ENCODE measurements at regions not wholly inside any gene's neighbourhood (a gene's known extent, or its start where the extent isn't known, plus 50 kb on each side); places are given as distances from the start of the nearest gene placed in this dataset.

GRCh38 chr18:37684590-37684989 is 119.0 kb upstream of the CELF4 start:
- H3K4me3 Mint-ChIP-seq = no peak overlapping the region
- ATAC-seq (replicated peaks) (no peak), DNase-seq (no peak)
- H3K27me3 Mint-ChIP-seq = no peaks in the 10 kb centered on the region
- H3K27ac Mint-ChIP-seq = no peak overlapping the region
- H3K4me1 Mint-ChIP-seq (ENCODE audit: low read depth in 2 of 2) = no peaks in the 10 kb centered on the region
- no peaks in the 10 kb centered on the region for H3K36me3 Mint-ChIP-seq (ENCODE audit: insufficient read depth)
- H3K9me3 Mint-ChIP-seq = peaks cover 14 to 33% of the 10 kb centered on the region in 2 donors

GRCh38 chr18:37684183-37684582 is 118.6 kb upstream of the CELF4 start:
- Mint-ChIP-seq H3K36me3 (ENCODE audit: insufficient read depth) (no peaks in the 10 kb centered on the region), H3K27ac (no peak overlapping the region), H3K4me3 (no peak overlapping the region), H3K27me3 (no peaks in the 10 kb centered on the region), H3K9me3 (peaks cover 14 to 32% of the 10 kb centered on the region in 2 donors), H3K4me1 (ENCODE audit: low read depth in 2 of 2) (no peaks in the 10 kb centered on the region)
- ATAC-seq (replicated peaks) (no peak), DNase-seq (no peak)

- H3K4me1 Mint-ChIP-seq (ENCODE audit: low read depth in 2 of 2) = no peaks in the 10 kb centered on the region
- H3K4me3 Mint-ChIP-seq = no peak overlapping the region
- no peak overlapping the region for H3K27ac Mint-ChIP-seq
- DNase-seq (no peak), ATAC-seq (replicated peaks) (no peak)
- H3K36me3 Mint-ChIP-seq (ENCODE audit: insufficient read depth) = no peaks in the 10 kb centered on the region
- peaks cover 12 to 17% of the 10 kb centered on the region in 2 donors for H3K9me3 Mint-ChIP-seq
- no peaks in the 10 kb centered on the region for H3K27me3 Mint-ChIP-seq
These were observed 115.3 kb upstream of the CELF4 start for GRCh38 chr18:37680911-37681310.

GRCh38 chr18:37676276-37676675 is 110.7 kb upstream of the CELF4 start:
- Mint-ChIP-seq H3K27ac (no peak overlapping the region), H3K4me1 (ENCODE audit: low read depth in 2 of 2) (no peaks in the 10 kb centered on the region), H3K4me3 (no peak overlapping the region), H3K36me3 (ENCODE audit: insufficient read depth) (no peaks in the 10 kb centered on the region), H3K27me3 (no peaks in the 10 kb centered on the region), H3K9me3 (peaks cover 0 to 4% of the 10 kb centered on the region in 2 donors)
- ATAC-seq (replicated peaks) = no peak
- no peak for DNase-seq

- DNase-seq (no peak), ATAC-seq (replicated peaks) (no peak)
- H3K4me1 Mint-ChIP-seq (ENCODE audit: low read depth in 2 of 2) = no peaks in the 10 kb centered on the region
- H3K27ac Mint-ChIP-seq = no peak overlapping the region
- peaks cover 0 to 5% of the 10 kb centered on the region in 2 donors for H3K9me3 Mint-ChIP-seq
- H3K27me3 Mint-ChIP-seq = no peaks in the 10 kb centered on the region
- H3K4me3 Mint-ChIP-seq = no peak overlapping the region
- H3K36me3 Mint-ChIP-seq (ENCODE audit: insufficient read depth) = no peaks in the 10 kb centered on the region
These were observed 110.1 kb upstream of the CELF4 start for GRCh38 chr18:37675699-37676098.

- no peaks in the 10 kb centered on the region for H3K36me3 Mint-ChIP-seq (ENCODE audit: insufficient read depth)
- no peak overlapping the region for H3K27ac Mint-ChIP-seq
- peaks cover 2 to 7% of the 10 kb centered on the region in 2 donors for H3K9me3 Mint-ChIP-seq
- DNase-seq (no peak), ATAC-seq (replicated peaks) (no peak)
- no peak overlapping the region for H3K4me3 Mint-ChIP-seq
- H3K27me3 Mint-ChIP-seq = no peaks in the 10 kb centered on the region
- H3K4me1 Mint-ChIP-seq (ENCODE audit: low read depth in 2 of 2) = no peaks in the 10 kb centered on the region
These were observed 109.0 kb upstream of the CELF4 start for GRCh38 chr18:37674570-37674969.

GRCh38 chr18:37673671-37674070 is 108.1 kb upstream of the CELF4 start:
- Mint-ChIP-seq H3K27me3 (no peaks in the 10 kb centered on the region), H3K36me3 (ENCODE audit: insufficient read depth) (no peaks in the 10 kb centered on the region), H3K27ac (no peak overlapping the region), H3K4me1 (ENCODE audit: low read depth in 2 of 2) (no peaks in the 10 kb centered on the region), H3K4me3 (no peak overlapping the region), H3K9me3 (peaks cover 7 to 8% of the 10 kb centered on the region in 2 donors)
- no peak for ATAC-seq (replicated peaks)
- no peak for DNase-seq

- Mint-ChIP-seq H3K4me3 (no peak overlapping the region), H3K27me3 (no peaks in the 10 kb centered on the region), H3K27ac (no peak overlapping the region), H3K36me3 (ENCODE audit: insufficient read depth) (no peaks in the 10 kb centered on the region), H3K4me1 (ENCODE audit: low read depth in 2 of 2) (no peaks in the 10 kb centered on the region), H3K9me3 (peaks cover 7 to 8% of the 10 kb centered on the region in 2 donors)
- DNase-seq (no peak), ATAC-seq (replicated peaks) (no peak)
These were observed 107.5 kb upstream of the CELF4 start for GRCh38 chr18:37672932-37673595.

GRCh38 chr18:37672001-37672400 is 106.4 kb upstream of the CELF4 start:
- H3K4me3 Mint-ChIP-seq = no peak overlapping the region
- DNase-seq (no peak), ATAC-seq (replicated peaks) (no peak)
- peaks cover 5 to 8% of the 10 kb centered on the region in 2 donors for H3K9me3 Mint-ChIP-seq
- H3K4me1 Mint-ChIP-seq (ENCODE audit: low read depth in 2 of 2) = no peaks in the 10 kb centered on the region
- no peak overlapping the region for H3K27ac Mint-ChIP-seq
- no peaks in the 10 kb centered on the region for H3K27me3 Mint-ChIP-seq
- H3K36me3 Mint-ChIP-seq (ENCODE audit: insufficient read depth) = no peaks in the 10 kb centered on the region

GRCh38 chr18:37671530-37671929 is 105.9 kb upstream of the CELF4 start:
- Mint-ChIP-seq H3K27ac (no peak overlapping the region), H3K4me3 (no peak overlapping the region), H3K9me3 (peaks cover 5 to 8% of the 10 kb centered on the region in 2 donors), H3K4me1 (ENCODE audit: low read depth in 2 of 2) (no peaks in the 10 kb centered on the region), H3K27me3 (no peaks in the 10 kb centered on the region), H3K36me3 (ENCODE audit: insufficient read depth) (no peaks in the 10 kb centered on the region)
- no peak for DNase-seq
- ATAC-seq (replicated peaks) = no peak

- no peaks in the 10 kb centered on the region for H3K36me3 Mint-ChIP-seq (ENCODE audit: insufficient read depth)
- ATAC-seq (replicated peaks) (no peak), DNase-seq (no peak)
- H3K4me1 Mint-ChIP-seq (ENCODE audit: low read depth in 2 of 2) = no peaks in the 10 kb centered on the region
- no peak overlapping the region for H3K27ac Mint-ChIP-seq
- no peaks in the 10 kb centered on the region for H3K27me3 Mint-ChIP-seq
- no peak overlapping the region for H3K4me3 Mint-ChIP-seq
- H3K9me3 Mint-ChIP-seq = peaks cover 5 to 8% of the 10 kb centered on the region in 2 donors
These were observed 105.5 kb upstream of the CELF4 start for GRCh38 chr18:37671119-37671518.

GRCh38 chr18:37669991-37670534 is 104.5 kb upstream of the CELF4 start:
- no peaks in the 10 kb centered on the region for H3K27me3 Mint-ChIP-seq
- DNase-seq (no peak), ATAC-seq (replicated peaks) (no peak)
- H3K36me3 Mint-ChIP-seq (ENCODE audit: insufficient read depth) = no peaks in the 10 kb centered on the region
- peaks cover 5 to 8% of the 10 kb centered on the region in 2 donors for H3K9me3 Mint-ChIP-seq
- H3K27ac Mint-ChIP-seq = no peak overlapping the region
- H3K4me1 Mint-ChIP-seq (ENCODE audit: low read depth in 2 of 2) = no peaks in the 10 kb centered on the region
- H3K4me3 Mint-ChIP-seq = no peak overlapping the region

- ATAC-seq (replicated peaks) = no peak
These were observed 103.6 kb upstream of the CELF4 start for GRCh38 chr18:37668971-37669747.

GRCh38 chr18:37667836-37668235 is 102.2 kb upstream of the CELF4 start:
- no peaks in the 10 kb centered on the region for H3K36me3 Mint-ChIP-seq (ENCODE audit: insufficient read depth)
- H3K4me3 Mint-ChIP-seq = no peak overlapping the region
- H3K27ac Mint-ChIP-seq = no peak overlapping the region
- H3K27me3 Mint-ChIP-seq = no peaks in the 10 kb centered on the region
- ATAC-seq (replicated peaks) (no peak), DNase-seq (no peak)
- H3K9me3 Mint-ChIP-seq = peaks cover 3 to 18% of the 10 kb centered on the region in 2 donors
- no peaks in the 10 kb centered on the region for H3K4me1 Mint-ChIP-seq (ENCODE audit: low read depth in 2 of 2)

More at GRCh38 chr18:37668971-37669747, 103.6 kb upstream of the CELF4 start:
- no peaks in the 10 kb centered on the region for H3K27me3 Mint-ChIP-seq
- no peaks in the 10 kb centered on the region for H3K36me3 Mint-ChIP-seq (ENCODE audit: insufficient read depth)
- no peaks in the 10 kb centered on the region for H3K4me1 Mint-ChIP-seq (ENCODE audit: low read depth in 2 of 2)
- no peak overlapping the region for H3K4me3 Mint-ChIP-seq
- no peak for DNase-seq
- no peak overlapping the region for H3K27ac Mint-ChIP-seq
- peaks cover 5 to 8% of the 10 kb centered on the region in 2 donors for H3K9me3 Mint-ChIP-seq
